Stimulated activated CD8-positive, alpha-beta memory T cell treated with anti-CD3 and anti-CD28 coated beads, Interleukin-12 subunit alpha, Interleukin-12 subunit beta, amount 100 ng/mL, for 4 hours (primary cell): ENCODE measurements at regions not wholly inside any gene's neighbourhood (a gene's known extent, or its start where the extent isn't known, plus 50 kb on each side); places are given as distances from the start of the nearest gene placed in this dataset.

Experiments
- DNase-seq: peaks from one replicate; pipeline ENCODE4 v3.0.0-alpha.2; 2020; ENCODE audit warnings: low read depth

DNA sequence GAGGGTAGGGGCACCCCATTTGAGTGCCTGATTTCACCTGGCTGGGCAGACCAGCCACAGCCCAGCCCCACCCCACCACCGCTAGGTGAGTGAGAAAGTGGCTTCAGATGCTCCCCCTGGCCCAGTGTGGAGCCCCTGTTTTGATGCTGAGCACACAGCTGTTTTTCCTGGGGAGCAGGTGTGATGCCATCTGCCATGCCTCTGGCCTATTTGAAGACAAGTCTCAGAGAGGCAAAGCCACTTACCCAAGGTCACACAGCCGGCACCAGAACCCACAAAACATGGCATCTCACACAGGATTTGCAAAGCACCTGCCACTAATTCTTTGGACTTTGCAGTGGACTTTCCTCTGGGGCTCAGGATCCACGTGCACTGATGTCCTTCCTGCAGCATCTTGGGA, 131.3 kb downstream of the INHBB start:
- no peak for DNase-seq

DNA sequence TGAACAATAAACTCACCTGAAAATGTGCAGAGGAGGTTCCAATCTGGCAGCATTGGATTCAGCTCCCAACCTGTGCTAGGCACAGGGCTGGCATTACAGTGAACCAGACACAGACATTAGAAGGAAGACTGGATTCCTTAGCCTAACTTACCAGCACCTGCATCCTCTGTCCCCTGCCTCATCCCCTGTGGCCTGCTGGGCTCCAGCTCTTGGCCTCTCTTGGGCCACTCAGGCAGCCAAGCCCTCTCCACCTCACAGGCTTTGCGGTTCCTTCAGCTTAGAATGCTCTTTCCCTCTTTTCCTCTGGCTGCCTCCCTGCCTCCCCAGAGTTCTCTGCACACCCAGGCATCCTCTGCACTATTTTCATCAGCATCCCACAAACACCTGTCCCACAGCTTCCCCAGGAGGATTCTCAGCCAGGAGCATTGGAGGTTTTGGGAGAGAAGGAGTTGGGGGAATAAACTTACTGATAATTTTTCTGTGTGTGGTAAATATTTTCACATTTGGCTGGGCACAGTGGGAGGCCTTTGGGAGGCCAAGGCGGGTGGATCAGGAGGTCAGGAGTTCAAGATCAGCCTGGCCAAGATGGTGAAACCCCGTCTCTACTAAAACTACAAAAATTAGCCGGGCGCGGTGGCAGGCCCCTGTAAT, 132.0 kb downstream of the INHBB start:
- DNase-seq, result no peak

- DNase-seq, result no peak
Observed at GRCh38 chr2:120480346-120480902, 134.5 kb downstream of the INHBB start.

GRCh38 chr2:120480903-120481445, 135.0 kb downstream of the INHBB start:
- no peak for DNase-seq

GRCh38 chr2:120481446-120482194, 135.7 kb downstream of the INHBB start:
- DNase-seq, result no peak

DNA sequence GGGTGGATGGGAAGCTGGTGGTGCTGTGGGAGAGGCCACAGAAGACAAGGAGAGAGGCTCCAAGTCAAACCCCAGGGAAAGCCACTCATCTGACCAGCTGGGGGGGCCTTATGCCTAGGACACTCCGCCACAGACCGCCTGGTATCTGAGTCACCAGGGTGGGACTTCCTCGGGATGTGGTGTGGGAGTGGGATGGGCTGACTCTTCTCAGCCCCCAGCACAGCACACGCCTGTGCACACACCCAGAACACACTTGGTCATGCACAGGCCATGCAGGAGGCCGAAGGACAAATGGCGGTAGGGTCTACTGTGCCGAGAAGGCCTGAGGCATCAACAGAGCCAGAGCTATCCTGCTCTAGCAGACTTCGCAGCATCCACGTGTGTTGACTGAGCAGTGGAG, 136.4 kb downstream of the INHBB start:
- DNase-seq, result no peak

- DNase-seq, result no peak
Observed at GRCh38 chr2:120483355-120483754, 137.4 kb downstream of the INHBB start.

DNA sequence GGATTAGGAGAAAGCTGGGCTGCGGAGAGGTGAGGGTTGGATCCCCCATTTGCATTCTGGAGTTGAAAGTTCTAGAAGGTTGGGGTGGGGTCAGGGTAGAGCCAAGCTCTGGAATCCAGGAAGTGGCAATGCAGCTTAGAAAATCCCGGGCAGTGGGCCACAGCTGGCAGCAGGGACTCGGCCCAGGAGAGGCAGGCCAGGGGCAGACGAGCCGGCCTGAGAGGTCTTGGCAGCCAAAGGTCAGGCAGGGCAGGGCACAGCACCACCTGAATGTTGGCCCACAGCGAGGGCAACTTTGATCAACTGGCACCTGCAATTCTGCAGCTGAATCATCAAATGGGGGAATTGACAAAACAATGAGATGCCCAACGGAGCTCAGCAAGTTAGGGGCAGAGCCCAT, 139.2 kb downstream of the INHBB start:
- DNase-seq, result no peak

GRCh38 chr2:120486441-120486840, 140.5 kb downstream of the INHBB start:
- no peak for DNase-seq

- no peak for DNase-seq
Observed at GRCh38 chr2:120486946-120487345, 141.0 kb downstream of the INHBB start.

DNA sequence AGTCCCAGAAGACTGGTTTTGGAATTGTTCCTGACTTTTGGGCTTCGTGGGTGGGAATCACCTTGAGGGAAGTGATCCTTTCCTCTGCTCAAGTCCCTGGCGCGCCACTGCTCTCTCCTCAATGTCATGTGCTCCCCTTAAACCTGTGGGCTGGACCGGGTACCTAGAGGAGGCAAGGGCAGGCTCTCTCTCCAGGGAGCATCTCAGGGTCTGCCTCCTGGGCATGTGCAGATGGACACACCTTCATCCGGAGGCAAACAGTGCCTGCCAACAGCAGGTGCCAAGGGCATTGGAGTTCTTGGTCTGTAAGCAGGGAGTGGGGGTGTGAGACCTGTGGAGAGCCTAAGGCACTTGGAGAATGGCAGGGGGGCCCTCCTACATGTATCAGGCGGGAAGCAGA, 142.6 kb downstream of the INHBB start:
- no peak for DNase-seq

GRCh38 chr2:120489023-120489422, 143.1 kb downstream of the INHBB start:
- no peak for DNase-seq

DNA sequence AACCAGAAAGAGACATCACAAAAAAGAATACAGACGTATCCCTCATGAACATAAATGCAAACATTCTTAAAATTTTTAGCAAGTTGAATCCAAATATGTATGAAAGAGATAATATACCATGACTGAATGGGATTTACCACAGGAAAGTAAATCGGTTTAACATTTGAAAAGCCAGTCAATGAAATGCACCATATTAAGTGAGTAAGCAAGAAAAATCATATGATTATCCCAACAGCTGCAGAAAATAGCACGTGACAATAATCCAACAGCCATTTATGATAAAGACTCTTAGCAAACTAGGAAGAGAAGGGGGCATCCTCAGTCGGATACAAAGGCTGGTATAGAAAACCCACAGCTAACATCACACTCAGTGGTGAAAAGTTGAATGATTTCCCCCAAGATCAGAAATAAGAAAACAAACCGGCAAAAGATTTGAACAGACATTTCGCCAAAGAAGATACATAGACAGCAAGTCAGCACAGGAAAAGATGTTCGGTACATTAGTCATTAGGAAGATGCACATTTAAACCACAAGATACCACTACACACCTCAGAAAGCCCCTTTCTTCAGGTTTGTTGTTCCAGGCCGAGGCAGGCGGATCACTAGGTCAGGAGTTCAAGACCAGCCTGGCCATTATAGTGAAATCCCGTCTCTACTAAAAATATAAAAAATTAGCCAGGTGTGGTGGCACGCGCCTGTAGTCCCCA, 144.3 kb downstream of the INHBB start:
- DNase-seq, result no peak

DNA sequence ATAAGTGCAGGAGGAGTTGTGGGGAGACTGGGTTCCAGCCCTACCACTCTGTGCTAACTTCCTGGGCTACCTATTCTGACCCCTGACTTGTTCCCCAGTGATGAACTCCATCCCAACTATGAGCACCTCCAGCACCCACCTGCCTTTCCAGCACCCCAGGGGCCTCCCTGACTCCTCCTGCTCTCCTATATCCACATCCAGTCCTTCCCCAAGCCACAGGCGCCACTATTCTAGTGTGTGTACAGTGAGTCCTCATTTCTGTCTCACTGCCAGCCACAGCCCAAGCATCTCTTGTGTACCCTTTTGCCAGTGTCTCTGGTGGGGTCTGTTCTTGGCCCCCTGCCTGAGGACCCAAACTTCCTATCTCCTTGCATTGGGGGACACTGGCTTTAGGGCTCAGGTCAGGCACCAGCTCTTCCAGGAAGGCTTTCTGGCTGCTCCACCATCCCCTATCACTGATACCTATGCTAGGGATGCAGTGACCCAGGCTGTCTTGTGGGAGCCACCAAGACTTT, 145.2 kb downstream of the INHBB start:
- DNase-seq, result no peak

DNA sequence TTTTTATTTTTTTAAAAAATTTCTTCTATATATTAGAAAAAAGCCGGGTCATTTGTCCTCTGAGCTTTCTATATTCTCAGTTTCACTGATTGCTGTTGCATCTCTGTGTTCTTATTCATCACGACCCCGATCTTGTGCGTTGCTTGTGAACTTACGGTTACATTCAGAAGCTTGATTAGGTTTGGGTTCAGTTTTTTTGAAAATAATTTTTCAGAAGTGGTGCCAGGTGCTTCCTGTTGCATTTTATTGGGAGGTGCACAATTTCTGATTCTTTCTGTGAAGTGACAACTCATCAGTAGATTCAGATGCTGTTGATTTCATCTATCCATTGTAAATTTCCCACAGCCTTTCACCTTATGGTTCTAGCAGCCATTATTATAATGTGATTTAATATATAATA, 147.3 kb downstream of the INHBB start:
- DNase-seq, result no peak

- no peak for DNase-seq
Observed at GRCh38 chr2:120494446-120494845, 148.5 kb downstream of the INHBB start.

- no peak for DNase-seq
Observed at GRCh38 chr2:120495586-120495985, 149.7 kb downstream of the INHBB start.

DNA sequence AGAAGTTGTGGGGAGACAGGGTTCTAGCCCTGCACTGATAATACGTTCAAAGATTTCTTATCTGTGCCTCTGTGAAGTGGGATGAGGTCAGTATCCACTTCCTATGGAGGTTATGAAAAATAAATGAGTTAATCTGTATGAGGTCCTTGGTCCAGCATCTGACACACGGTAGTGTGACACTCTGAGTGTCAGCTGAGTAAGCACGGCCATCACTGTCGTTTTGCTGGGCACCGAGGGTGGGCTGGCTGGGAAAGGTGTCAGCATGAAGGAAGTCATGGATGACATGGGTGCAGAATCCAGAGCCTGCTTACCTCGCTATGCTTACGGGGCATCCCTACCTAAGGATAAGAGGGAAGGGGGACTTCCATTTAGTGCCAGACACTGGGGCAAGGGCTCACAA, 150.3 kb downstream of the INHBB start:
- no peak for DNase-seq

DNA sequence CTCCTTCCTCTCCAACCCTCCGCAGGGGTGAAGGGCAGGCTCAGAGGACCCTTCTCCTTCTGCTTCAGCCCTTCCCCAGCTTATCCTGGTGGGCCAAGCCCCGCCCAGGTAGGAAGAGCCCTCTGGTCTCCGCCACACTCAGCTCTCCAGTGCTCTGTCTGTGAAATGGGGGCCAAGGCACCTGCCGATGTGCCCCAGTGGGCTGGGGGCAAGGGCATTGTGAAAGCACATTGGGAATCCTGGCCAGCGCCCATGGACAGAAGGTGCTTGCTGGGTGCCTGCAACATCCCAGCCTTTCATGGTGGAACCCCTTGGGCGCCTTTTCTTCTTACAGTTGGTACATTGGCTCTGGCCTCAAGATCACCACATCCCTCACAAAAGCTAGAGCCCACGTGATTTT, 150.8 kb downstream of the INHBB start:
- DNase-seq, result no peak

- DNase-seq, result no peak
Observed at GRCh38 chr2:120497261-120497977, 151.5 kb downstream of the INHBB start.

DNA sequence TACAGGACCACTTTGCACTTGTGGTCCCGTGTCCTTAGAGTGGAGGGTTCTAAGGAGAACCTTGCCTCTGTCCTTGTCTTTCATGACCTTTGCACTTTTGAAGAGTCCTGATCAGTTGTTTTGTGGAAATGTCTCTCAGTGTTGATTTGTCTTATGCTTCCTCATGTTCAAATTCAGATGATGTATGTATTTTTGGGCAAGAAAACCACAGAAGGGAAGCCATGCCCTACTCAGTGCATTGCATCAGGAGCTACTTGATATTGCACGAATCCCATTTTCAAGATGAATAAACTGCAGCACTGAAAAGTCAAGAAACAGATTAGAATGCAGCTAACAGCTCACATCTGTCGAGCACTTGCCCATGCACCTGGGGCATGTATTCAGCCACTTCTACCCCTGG, 152.2 kb downstream of the INHBB start:
- no peak for DNase-seq
